GM23338 (cell line): ENCODE measurements at regions not wholly inside any gene's neighbourhood (a gene's known extent, or its start where the extent isn't known, plus 50 kb on each side); places are given as distances from the start of the nearest gene placed in this dataset.

ENCODE experiments used
- CTCF ChIP-seq, 2 experiments: fragments of 200-600 bp in 1 of 2; sonication (generic) in 1 of 2; conservative IDR thresholded peaks; 2 replicates each; pipeline versions ENCODE4 v1.5.1 to v1.6.1; 2016 to 2017; ENCODE audit warnings: antibody characterized with exemption in 2 of 2, low read depth in 2 of 2, mild to moderate bottlenecking in 2 of 2, moderate library complexity in 1 of 2
- EZH2 ChIP-seq: fragments of 200-600 bp; sonication (generic); IDR thresholded peaks from one replicate; pipeline ENCODE4 v1.8.0; 2017; ENCODE audit warnings: antibody characterized with exemption, mild to moderate bottlenecking, low read depth; ENCODE audit not compliant: unreplicated experiment

GRCh38 chr13:78780708-78781107, 121.8 kb upstream of the OBI1 start:
- TF ChIP-seq CTCF (conservative IDR thresholded peaks at IDR 0.05; ENCODE audit: low read depth in 2 of 2): no peak
- TF ChIP-seq EZH2: no peak
